Tibial nerve (tissue), 4 donors: ENCODE measurements at regions not wholly inside any gene's neighbourhood (a gene's known extent, or its start where the extent isn't known, plus 50 kb on each side); places are given as distances from the start of the nearest gene placed in this dataset.

Experiments
- DNase-seq, 2 donors: peaks; one replicate each; pipeline ENCODE4 v3.0.0-alpha.2; 2019; ENCODE audit warnings: low spot score in 2 of 2
- H3K27ac ChIP-seq, 4 donors: fragments of 200-600 bp; sonication (generic) in 3 of 4; one replicate each; pipeline ENCODE4 v1.5.1; 2017 to 2019; ENCODE audit warnings: mild to moderate bottlenecking in 1 of 4
- H3K27me3 ChIP-seq, 2 donors: fragments of 200-600 bp; sonication (generic) in 1 of 2; one replicate each; pipeline versions ENCODE4 v1.5.1 to v1.6.0; 2017 to 2019
- H3K36me3 ChIP-seq, 3 donors: fragments of 200-600 bp; sonication (generic); one replicate each; pipeline ENCODE4 v1.5.1; 2018 to 2019
- H3K4me1 ChIP-seq, 4 donors: fragments of 200-600 bp; sonication (generic) in 3 of 4; one replicate each; pipeline ENCODE4 v1.5.1; 2017 to 2019
- H3K4me3 ChIP-seq, 4 donors: fragments of 200-600 bp; sonication (generic) in 3 of 4; one replicate each; pipeline ENCODE4 v1.5.1; 2017 to 2019; ENCODE audit warnings: mild to moderate bottlenecking in 1 of 4, moderate library complexity in 1 of 4
- H3K9me3 ChIP-seq, 4 donors: fragments of 200-600 bp; sonication (generic) in 3 of 4; one replicate each; pipeline ENCODE4 v1.5.1; 2017 to 2019
- CTCF ChIP-seq, 5 experiments: fragments of 200-600 bp in 3 of 5; fragments of 450-650 bp in 2 of 5; sonication (generic) in 3 of 5; IDR thresholded peaks; one replicate each; pipeline ENCODE4 v1.5.1; 2016 to 2019; ENCODE audit warnings: antibody characterized with exemption in 5 of 5, mild to moderate bottlenecking in 3 of 5, moderate library complexity in 2 of 5
- EP300 ChIP-seq, 2 donors: sonication (generic); formaldehyde crosslinking; IDR thresholded peaks; one replicate each; pipeline ENCODE4 v1.6.1; 2017; ENCODE audit warnings: antibody characterized with exemption in 2 of 2, mild to moderate bottlenecking in 1 of 2
- POLR2A ChIP-seq, 2 donors: fragments of 450-650 bp; IDR thresholded peaks; one replicate each; pipeline ENCODE4 v1.6.1; 2017; ENCODE audit warnings: antibody characterized with exemption in 2 of 2, mild to moderate bottlenecking in 2 of 2, moderate library complexity in 2 of 2
- WGBS, 2 donors: methylation state at CpG; one replicate each; pipeline ENCODE4 v1.1.5; 2018; 5-methylcytosine and 5-hydroxymethylcytosine counted together

DNA sequence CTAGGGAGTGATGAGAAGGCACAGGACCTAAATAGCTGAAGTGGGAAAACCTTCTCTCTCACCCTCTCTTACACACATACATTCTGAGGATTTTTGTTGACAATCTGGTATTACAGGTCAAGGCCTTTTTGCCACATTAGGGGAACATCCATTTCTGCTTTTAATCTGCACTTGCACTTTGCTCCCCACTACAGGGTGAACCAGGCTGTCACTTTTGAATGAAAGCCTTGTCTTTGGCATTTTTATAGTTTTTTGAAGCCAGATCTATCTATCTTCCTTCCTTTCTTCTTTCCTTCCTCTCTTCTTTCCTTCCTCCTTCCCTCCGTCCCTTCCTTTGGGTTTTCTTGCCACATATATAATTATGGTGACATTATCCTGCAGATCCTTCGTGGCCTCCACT lies 165.9 kb upstream of the OTX2 start:
- no peaks in the 10 kb centered on the region for H3K27me3 ChIP-seq
- no peak for TF ChIP-seq EP300 (IDR thresholded peaks at IDR 0.05)
- no peak for TF ChIP-seq POLR2A (IDR thresholded peaks at IDR 0.05)
- TF ChIP-seq CTCF (IDR thresholded peaks at IDR 0.05), result no peak
- H3K36me3 ChIP-seq, result no peaks in the 10 kb centered on the region
- H3K9me3 ChIP-seq, result no peaks in the 10 kb centered on the region
- H3K4me3 ChIP-seq, result no peak overlapping the region
- WGBS, 2 donors, result 62 to 66% methylated on average over 2 of the region's 2 CpGs
- no peak overlapping the region for H3K27ac ChIP-seq
- DNase-seq, result no peak
- H3K4me1 ChIP-seq, result no peaks in the 10 kb centered on the region

GRCh38 chr14:56975521-56975920 lies 165.2 kb upstream of the OTX2 start:
- no peak overlapping the region for H3K4me3 ChIP-seq
- H3K27ac ChIP-seq, result no peak overlapping the region
- H3K36me3 ChIP-seq, result no peaks in the 10 kb centered on the region
- DNase-seq, result no peak
- H3K9me3 ChIP-seq, result no peaks in the 10 kb centered on the region
- no peaks in the 10 kb centered on the region for H3K27me3 ChIP-seq
- H3K4me1 ChIP-seq, result no peaks in the 10 kb centered on the region
- TF ChIP-seq CTCF (IDR thresholded peaks at IDR 0.05) (no peak), POLR2A (IDR thresholded peaks at IDR 0.05) (no peak), EP300 (IDR thresholded peaks at IDR 0.05) (no peak)
- WGBS, 2 donors, result 84 to 95% methylated on average over 4 of the region's 4 CpGs

- H3K27me3 ChIP-seq, result no peaks in the 10 kb centered on the region
- TF ChIP-seq CTCF (IDR thresholded peaks at IDR 0.05), result no peak
- TF ChIP-seq EP300 (IDR thresholded peaks at IDR 0.05), result no peak
- TF ChIP-seq POLR2A (IDR thresholded peaks at IDR 0.05), result no peak
- H3K4me3 ChIP-seq, result no peak overlapping the region
- no peaks in the 10 kb centered on the region for H3K9me3 ChIP-seq
- no peaks in the 10 kb centered on the region for H3K36me3 ChIP-seq
- no peaks in the 10 kb centered on the region for H3K4me1 ChIP-seq
- no peak overlapping the region for H3K27ac ChIP-seq
- no peak for DNase-seq
Observed at GRCh38 chr14:56972948-56973347, 162.7 kb upstream of the OTX2 start.

DNA sequence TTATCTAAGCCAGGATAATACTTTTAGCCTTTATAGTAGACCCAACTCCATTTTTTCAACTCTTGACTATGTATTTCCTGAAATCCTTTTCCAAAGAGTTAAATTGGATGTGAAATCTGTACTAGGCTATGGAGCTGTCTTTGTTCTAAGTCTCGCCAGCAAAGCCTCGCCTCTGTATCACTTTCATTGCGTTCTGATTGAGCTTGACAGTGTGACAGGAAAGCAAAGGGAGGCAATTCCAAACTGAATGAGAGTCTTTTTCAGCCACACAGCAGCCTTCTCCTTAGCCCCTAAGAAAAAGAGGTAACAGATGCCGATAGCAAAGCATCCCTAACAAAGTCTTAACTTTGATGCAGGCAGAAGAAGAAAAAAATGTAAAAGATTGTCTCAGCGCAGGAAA lies 154.6 kb upstream of the OTX2 start:
- WGBS, 2 donors, result 38 to 47% methylated on average over 5 of the region's 5 CpGs
- Histone ChIP-seq H3K27me3 (no peaks in the 10 kb centered on the region), H3K4me1 (no peaks in the 10 kb centered on the region)

DNA sequence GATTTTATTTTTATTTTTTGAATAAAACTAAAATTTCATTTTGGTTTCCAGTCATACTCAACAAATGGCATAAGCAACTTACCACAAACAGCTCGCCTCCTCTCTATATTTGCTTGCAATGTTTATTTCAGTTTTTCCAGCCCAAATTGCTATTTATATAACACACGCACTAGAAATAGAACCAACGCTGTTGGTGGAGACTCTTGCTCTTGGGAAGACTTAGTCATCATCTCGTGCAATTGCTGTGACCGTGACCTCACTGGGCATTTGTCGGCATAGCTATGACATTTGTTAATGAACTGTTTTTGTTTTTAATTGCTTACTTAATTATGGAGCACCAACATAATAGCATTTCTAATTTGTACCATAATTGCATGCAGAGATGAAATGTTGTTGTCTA lies 153.1 kb upstream of the OTX2 start:
- 81 to 86% methylated on average over 6 of the region's 6 CpGs for WGBS, 2 donors
- H3K36me3 ChIP-seq, result no peaks in the 10 kb centered on the region

More for the DNA sequence above, 154.6 kb upstream of the OTX2 start:
- Histone ChIP-seq H3K4me3 (no peak overlapping the region), H3K9me3 (no peaks in the 10 kb centered on the region), H3K36me3 (no peaks in the 10 kb centered on the region), H3K27ac (no peak overlapping the region)
- DNase-seq, result no peak
- no peak for TF ChIP-seq EP300 (IDR thresholded peaks at IDR 0.05)
- no peak for TF ChIP-seq CTCF (IDR thresholded peaks at IDR 0.05)
- TF ChIP-seq POLR2A (IDR thresholded peaks at IDR 0.05), result no peak

More for the DNA sequence above, 153.1 kb upstream of the OTX2 start:
- Histone ChIP-seq H3K9me3 (no peaks in the 10 kb centered on the region), H3K4me3 (no peak overlapping the region), H3K27me3 (no peaks in the 10 kb centered on the region), H3K4me1 (no peaks in the 10 kb centered on the region), H3K27ac (no peak overlapping the region)
- no peak for DNase-seq
- TF ChIP-seq EP300 (IDR thresholded peaks at IDR 0.05) (no peak), CTCF (IDR thresholded peaks at IDR 0.05) (no peak), POLR2A (IDR thresholded peaks at IDR 0.05) (no peak)
